Activated CD4-positive, alpha-beta T cell treated with anti-CD3 and anti-CD28 coated beads, Interleukin-2, amount 10 ng/mL, durations not matched to agents 24 days and 14 days (primary cell): ENCODE measurements at regions not wholly inside any gene's neighbourhood (a gene's known extent, or its start where the extent isn't known, plus 50 kb on each side); places are given as distances from the start of the nearest gene placed in this dataset.

Experiments used
- DNase-seq: peaks from one replicate; pipeline ENCODE4 v3.0.0; 2022
- H3K27ac Mint-ChIP-seq: one replicate; pipeline ENCODE4 v1.8.0; 2022; ENCODE audit warnings: mild to moderate bottlenecking, mixed read lengths
- H3K27me3 Mint-ChIP-seq: one replicate; pipeline ENCODE4 v1.8.0; 2022; ENCODE audit warnings: mixed read lengths
- H3K36me3 Mint-ChIP-seq: one replicate; pipeline ENCODE4 v1.8.0; 2022; ENCODE audit warnings: low read depth, mild to moderate bottlenecking, mixed read lengths
- H3K4me1 Mint-ChIP-seq: one replicate; pipeline ENCODE4 v1.8.0; 2021; ENCODE audit warnings: mixed read lengths
- H3K4me3 Mint-ChIP-seq: one replicate; pipeline ENCODE4 v1.8.0; 2022; ENCODE audit warnings: mild to moderate bottlenecking, moderate library complexity, mixed read lengths
- H3K9me3 Mint-ChIP-seq: one replicate; pipeline ENCODE4 v1.8.0; 2021; ENCODE audit warnings: mixed read lengths
- intact Hi-C: fragments of 100-400 bp; cut with micrococcal nuclease; formaldehyde crosslinking; loops from one replicate; pipeline ENCODE4 v1.15.1; 2023

DNA sequence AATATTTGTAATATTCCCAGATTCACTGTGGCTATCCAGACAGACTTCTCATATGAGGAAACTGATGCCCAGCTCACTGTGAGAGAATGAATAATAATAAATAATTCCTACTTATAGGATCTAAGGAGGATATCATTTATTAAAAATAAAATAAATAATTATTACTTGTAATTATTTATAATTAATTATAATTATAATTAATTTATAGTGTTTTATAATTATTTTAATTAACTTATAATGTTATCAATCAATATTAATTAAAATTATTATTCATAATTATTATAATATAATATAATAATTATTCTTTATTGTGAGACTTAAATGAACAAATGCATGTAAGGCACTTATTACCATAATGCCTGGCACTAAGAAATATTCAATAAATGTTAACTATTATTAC lies 192.8 kb downstream of the GALC start:
- Mint-ChIP-seq H3K27me3 (no peaks in the 10 kb centered on the region), H3K4me1 (peaks cover under 1% of the 10 kb centered on the region), H3K36me3 (no peaks in the 10 kb centered on the region), H3K27ac (no peak overlapping the region), H3K4me3 (no peak overlapping the region), H3K9me3 (no peaks in the 10 kb centered on the region)
- intact Hi-C loops, result no loop called here
- DNase-seq, result no peak

DNA sequence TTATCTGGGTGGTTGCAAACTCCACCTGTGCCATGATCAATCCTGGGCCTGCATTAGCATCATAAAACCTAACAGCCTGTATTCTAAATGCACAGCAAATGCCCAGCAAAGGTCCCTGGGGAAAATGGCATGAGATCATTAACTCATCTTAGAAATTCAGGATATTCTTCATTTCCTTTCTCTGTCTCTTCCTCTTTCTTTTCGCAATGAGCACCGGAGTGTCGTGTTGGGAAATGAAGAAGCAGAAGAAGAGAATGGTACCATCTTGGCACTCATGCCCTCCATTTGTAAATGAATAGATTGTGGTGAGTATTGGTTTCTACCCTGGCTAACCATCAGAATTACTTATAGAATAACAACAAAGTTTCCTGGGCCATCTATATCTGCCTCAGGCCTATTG lies 193.6 kb downstream of the GALC start:
- no peak overlapping the region for H3K27ac Mint-ChIP-seq

DNA sequence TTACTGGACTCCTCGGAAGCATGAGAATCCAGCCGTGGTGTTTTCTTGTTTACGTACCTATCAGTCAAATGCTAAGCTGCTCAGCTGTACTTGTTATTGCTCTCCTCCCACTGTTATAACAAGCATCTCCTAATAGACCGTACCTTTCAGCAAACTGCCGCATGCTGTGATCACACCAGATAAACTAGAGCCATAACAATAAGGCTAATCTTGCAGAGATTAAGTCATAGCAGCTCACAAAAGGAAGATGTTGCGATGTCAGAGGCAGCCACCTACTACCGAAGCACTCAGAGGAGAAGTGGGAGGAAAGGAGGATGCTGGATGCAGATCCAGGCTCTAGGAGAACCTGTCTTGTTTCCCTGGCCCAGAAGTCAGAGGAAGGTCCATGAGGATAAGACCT lies 196.0 kb downstream of the GALC start:
- Mint-ChIP-seq H3K27me3 (no peaks in the 10 kb centered on the region), H3K4me1 (no peaks in the 10 kb centered on the region), H3K36me3 (no peaks in the 10 kb centered on the region), H3K27ac (no peak overlapping the region), H3K9me3 (no peaks in the 10 kb centered on the region), H3K4me3 (no peak overlapping the region)
- no peak for DNase-seq
- intact Hi-C loops, result no loop called here

More for the DNA sequence above, 193.6 kb downstream of the GALC start:
- intact Hi-C loops, result no loop called here
- Mint-ChIP-seq H3K4me1 (no peaks in the 10 kb centered on the region), H3K9me3 (no peaks in the 10 kb centered on the region), H3K36me3 (no peaks in the 10 kb centered on the region), H3K27me3 (no peaks in the 10 kb centered on the region), H3K4me3 (no peak overlapping the region)
- no peak for DNase-seq

DNA sequence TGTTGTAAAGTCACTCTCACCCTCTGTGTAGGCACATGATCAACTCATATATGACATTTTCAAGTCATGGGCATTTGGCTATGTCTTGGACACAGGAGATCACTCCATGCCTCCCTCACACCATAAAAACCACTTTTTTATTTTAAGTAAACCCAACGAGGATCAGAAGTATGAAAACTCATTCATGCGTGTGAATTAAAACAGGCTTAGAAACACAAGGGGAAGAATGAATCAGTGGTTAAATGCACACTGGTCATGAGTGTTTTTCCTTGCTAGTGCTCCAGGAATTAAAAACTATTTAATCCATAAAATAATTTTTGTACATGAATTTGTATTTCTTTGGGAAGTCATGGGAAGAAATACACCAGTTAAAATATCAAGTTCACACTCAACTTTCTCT lies 198.4 kb downstream of the GALC start:
- intact Hi-C loops, result no loop called here
- no peak for DNase-seq
- Mint-ChIP-seq H3K4me3 (no peak overlapping the region), H3K27me3 (no peaks in the 10 kb centered on the region), H3K36me3 (no peaks in the 10 kb centered on the region), H3K4me1 (no peaks in the 10 kb centered on the region), H3K9me3 (no peaks in the 10 kb centered on the region), H3K27ac (no peak overlapping the region)

DNA sequence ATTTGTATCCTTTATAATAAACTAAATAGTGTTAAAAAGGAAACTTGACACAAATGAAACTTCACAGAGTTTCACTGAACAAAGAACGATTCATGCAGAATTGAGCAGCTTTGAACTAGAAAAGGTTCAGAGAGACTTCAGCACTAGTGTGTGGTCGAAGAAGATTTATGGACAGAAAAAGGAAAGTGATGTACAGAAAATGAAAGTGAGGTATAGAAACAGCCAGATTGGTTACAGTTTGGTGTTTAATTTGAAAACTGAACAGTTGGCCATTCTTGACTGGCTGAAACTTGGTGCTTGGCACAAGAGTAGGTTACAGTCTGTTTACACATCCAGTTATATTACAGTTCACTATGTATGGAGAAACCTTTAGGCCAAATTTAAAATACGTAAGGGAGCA lies 207.1 kb downstream of the GALC start:
- no peaks in the 10 kb centered on the region for H3K27me3 Mint-ChIP-seq
- H3K36me3 Mint-ChIP-seq, result no peaks in the 10 kb centered on the region
- no peaks in the 10 kb centered on the region for H3K9me3 Mint-ChIP-seq
- no peak overlapping the region for H3K4me3 Mint-ChIP-seq
- H3K27ac Mint-ChIP-seq, result no peak overlapping the region
- no peak for DNase-seq
- no peaks in the 10 kb centered on the region for H3K4me1 Mint-ChIP-seq
- intact Hi-C loops, result no loop called here

DNA sequence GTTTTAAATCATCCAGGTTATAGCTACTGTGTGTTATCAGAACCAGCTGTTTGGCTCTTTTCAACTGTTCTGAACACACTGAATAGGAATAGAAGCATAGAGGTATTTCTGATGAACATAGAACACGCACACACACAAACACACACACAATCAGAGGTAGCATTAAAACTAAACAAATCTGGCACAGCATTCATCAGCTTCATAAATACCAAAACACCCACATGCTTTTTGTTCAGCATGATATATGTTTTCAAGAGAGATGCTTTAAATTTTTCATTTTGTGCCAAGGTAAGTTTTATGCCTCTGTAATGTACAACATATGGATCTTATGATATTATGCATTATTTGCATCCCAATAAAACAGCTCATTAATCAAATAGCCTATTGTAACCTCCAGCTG lies 208.6 kb downstream of the GALC start:
- H3K27ac Mint-ChIP-seq, result no peak overlapping the region
- no peak overlapping the region for H3K4me3 Mint-ChIP-seq
- H3K36me3 Mint-ChIP-seq, result no peaks in the 10 kb centered on the region
- intact Hi-C loops, result no loop called here
- H3K9me3 Mint-ChIP-seq, result no peaks in the 10 kb centered on the region
- no peaks in the 10 kb centered on the region for H3K4me1 Mint-ChIP-seq
- DNase-seq, result no peak
- no peaks in the 10 kb centered on the region for H3K27me3 Mint-ChIP-seq

DNA sequence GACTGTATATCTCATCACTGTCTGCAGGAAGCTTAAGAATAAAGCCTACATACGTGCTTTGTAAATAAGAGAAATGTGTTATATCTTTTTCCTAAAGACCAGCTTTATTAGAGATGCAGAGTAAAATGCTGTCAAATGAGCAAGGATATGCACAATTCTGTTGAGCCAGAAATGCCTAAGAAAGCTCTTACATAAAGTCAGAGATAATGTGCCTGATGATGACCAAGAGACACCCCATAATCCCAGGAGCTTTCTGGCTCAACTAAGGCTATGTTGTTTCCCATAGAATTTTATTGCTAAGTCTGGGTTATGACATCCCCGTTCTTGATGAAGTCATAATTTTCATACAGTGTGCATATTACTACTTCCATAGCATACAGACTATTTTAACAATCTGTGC lies 209.9 kb downstream of the GALC start:
- no peaks in the 10 kb centered on the region for H3K4me1 Mint-ChIP-seq
- no peak overlapping the region for H3K4me3 Mint-ChIP-seq
- H3K27me3 Mint-ChIP-seq, result no peaks in the 10 kb centered on the region
- no peaks in the 10 kb centered on the region for H3K9me3 Mint-ChIP-seq
- no peaks in the 10 kb centered on the region for H3K36me3 Mint-ChIP-seq
- no peak overlapping the region for H3K27ac Mint-ChIP-seq
- intact Hi-C loops, result no loop called here
- no peak for DNase-seq

DNA sequence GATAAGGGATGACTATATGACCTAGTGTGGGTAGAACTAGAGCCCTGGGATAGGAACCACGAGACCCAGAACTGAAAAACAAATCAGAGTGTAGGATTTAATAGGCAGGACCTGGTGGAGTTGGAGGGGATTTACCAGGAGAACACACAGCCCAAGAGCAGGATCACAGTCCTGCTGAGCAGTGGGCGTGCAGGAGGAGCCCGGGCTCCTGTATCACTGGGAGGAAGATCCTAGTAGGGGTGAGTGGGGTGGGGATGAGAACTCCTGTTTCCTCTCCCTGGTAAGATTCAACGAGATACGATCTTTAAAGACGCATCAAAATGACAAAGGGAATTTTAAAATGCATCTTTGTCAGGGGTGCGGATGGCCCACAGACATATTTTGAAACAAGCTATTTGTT lies 220.1 kb downstream of the GALC start:
- H3K9me3 Mint-ChIP-seq, result no peaks in the 10 kb centered on the region
- H3K27me3 Mint-ChIP-seq, result no peaks in the 10 kb centered on the region
- H3K4me1 Mint-ChIP-seq, result no peaks in the 10 kb centered on the region
- no peak overlapping the region for H3K27ac Mint-ChIP-seq
- no peak for DNase-seq
- intact Hi-C loops, result no loop called here
- no peak overlapping the region for H3K4me3 Mint-ChIP-seq
- H3K36me3 Mint-ChIP-seq, result no peaks in the 10 kb centered on the region

DNA sequence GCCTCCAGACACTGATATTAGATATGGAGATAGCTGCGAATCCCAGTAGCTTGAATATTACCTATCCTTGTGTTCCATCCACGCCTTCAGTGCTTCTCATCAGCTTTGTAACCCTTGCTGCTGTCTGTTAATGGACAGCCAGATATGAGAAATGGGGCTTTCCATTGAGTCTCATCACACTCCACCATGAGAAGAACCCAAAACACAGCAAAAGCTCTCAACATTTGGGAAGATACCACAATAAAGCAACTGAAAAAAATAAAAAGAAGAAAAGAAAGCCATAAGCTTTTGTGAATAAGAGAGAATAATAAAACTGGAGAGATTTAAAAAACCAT lies 225.4 kb downstream of the GALC start:
- H3K27ac Mint-ChIP-seq, result no peak overlapping the region

DNA sequence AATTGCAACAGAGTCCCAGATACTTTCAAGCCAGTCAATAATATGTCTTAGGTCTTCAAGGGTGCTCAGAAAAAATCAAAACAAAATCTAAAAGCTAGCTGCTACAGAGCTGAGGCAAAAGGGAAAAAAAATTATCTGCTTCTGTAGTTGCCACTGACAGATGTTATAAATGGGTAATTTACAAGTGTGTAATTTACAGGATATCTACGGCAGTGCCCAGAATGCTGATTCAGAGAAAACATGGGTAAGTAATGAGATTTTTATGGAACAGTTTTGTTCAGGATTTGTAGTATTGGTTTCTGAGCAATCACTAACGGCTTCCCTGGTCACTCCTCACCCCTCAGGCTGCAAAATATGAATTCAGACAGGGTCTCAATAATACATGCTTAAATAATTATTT lies 234.1 kb downstream of the GALC start:
- intact Hi-C loops, result no loop called here
- Mint-ChIP-seq H3K36me3 (no peaks in the 10 kb centered on the region), H3K4me3 (no peak overlapping the region), H3K27ac (no peak overlapping the region), H3K9me3 (no peaks in the 10 kb centered on the region), H3K4me1 (no peaks in the 10 kb centered on the region), H3K27me3 (no peaks in the 10 kb centered on the region)
- DNase-seq, result no peak

More for the DNA sequence above, 225.4 kb downstream of the GALC start:
- no peaks in the 10 kb centered on the region for H3K36me3 Mint-ChIP-seq
- intact Hi-C loops, result no loop called here
- H3K27me3 Mint-ChIP-seq, result no peaks in the 10 kb centered on the region
- no peak for DNase-seq
- H3K4me1 Mint-ChIP-seq, result no peaks in the 10 kb centered on the region
- H3K4me3 Mint-ChIP-seq, result no peak overlapping the region
- no peaks in the 10 kb centered on the region for H3K9me3 Mint-ChIP-seq

DNA sequence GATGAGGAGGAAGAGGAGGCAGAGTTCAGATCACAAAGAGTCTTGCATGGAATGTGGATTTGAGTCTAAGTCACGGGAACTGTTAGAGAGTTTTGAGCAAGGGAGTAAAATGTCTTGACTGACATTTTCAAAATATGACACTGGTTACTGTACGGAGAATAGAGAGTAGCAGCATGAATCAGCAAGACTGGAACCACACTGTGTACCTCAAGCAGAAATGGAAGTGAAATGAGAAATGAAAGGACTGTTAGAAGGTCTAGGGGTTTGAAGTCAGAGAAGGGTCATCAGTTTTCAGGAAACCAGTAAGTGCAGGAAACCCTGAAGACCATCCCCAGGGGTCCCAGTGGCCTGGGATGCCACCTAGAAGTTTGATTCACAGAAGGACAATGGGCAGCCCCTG lies 236.3 kb downstream of the GALC start:
- Mint-ChIP-seq H3K9me3 (no peaks in the 10 kb centered on the region), H3K4me3 (no peak overlapping the region), H3K4me1 (no peaks in the 10 kb centered on the region), H3K36me3 (no peaks in the 10 kb centered on the region), H3K27ac (no peak overlapping the region), H3K27me3 (no peaks in the 10 kb centered on the region)
- DNase-seq, result no peak
- intact Hi-C loops, result no loop called here

DNA sequence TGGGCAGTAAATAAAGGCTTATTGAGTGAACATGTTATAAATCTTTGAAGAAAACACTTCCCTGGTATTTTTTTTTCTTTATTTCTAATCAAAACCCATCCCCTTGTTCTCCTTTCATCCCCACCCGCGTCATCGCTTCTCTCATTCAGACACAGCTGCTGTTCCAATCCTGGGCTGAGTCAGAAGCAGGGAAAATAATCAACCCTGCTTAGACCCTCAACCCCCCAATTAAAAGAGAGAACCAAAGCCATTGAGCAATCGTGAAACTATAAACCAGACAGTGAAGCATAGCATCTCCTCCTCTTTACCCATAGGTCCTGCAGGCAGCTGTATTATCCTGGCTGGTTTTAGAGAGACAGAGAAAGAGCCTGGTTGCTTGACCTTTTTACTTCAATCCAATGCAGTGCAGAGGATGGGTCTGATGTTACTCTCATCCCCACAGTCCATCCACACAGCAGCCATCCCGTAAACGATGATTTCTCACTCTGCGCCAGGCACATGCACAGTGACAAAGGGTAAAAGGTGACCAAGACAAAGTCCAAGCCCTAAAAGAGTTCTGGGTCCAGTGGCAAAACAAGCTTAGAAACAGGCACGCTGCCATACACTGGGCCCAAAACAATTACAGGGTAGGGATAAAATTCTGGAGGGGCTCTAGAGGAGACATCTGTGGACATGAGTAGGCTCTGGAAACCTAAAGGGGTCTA lies 238.3 kb downstream of the GALC start:
- Mint-ChIP-seq H3K27ac (no peak overlapping the region), H3K36me3 (no peaks in the 10 kb centered on the region), H3K4me3 (no peak overlapping the region), H3K4me1 (no peaks in the 10 kb centered on the region), H3K9me3 (no peaks in the 10 kb centered on the region), H3K27me3 (no peaks in the 10 kb centered on the region)
- intact Hi-C loops, result no loop called here
- no peak for DNase-seq

DNA sequence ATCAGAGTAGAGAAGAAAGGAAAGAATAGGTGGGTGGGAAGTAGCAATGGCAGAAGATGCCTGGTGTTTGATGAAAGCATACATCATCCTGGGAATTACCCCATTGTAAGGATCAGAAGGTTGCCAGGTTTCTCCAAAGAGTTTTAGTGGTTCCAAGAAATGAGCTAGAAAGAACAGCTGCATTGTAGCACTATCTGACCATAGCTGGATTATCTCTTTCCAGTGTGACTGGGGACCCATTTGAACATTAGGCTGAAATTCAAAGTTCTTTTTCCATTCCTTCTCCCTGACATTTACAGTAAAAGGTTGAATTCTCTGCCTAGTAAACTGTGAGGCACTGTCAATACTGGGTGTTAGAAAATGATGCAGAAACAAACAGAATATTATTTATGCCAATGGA lies 244.4 kb downstream of the GALC start:
- intact Hi-C loops, result no loop called here
- Mint-ChIP-seq H3K9me3 (no peaks in the 10 kb centered on the region), H3K27me3 (peaks cover 2% of the 10 kb centered on the region), H3K27ac (no peak overlapping the region), H3K4me3 (no peak overlapping the region), H3K4me1 (no peaks in the 10 kb centered on the region), H3K36me3 (no peaks in the 10 kb centered on the region)
- no peak for DNase-seq

DNA sequence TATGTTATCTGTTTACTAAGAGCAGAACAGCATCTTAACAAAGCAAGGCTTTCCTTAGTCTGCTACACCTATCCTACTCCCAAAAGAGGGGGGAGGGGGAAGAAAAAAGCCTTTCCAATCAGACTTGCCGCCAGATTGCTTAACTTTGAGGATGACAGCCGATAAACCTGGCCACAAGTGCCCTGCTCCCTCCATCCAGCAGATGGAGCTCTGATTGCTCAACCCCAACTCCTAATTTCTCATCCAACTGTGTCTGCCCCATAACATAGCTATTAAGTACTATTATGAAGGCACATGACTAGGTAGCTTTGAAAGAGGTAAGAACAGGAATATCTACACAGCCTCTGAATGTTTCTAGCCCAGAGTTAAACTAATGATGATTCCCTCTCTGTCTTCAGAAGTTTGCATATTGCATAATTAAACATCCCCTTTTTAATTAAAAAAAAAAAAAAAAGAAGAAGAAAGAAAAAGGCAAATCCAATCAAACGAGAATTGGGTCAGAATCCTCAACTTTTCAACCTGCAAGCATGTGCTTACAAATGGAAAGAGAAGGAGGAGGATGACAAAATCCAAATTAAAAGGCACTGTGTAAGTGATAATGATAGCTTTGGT lies 247.4 kb downstream of the GALC start:
- Mint-ChIP-seq H3K9me3 (no peaks in the 10 kb centered on the region), H3K27me3 (peaks cover 2% of the 10 kb centered on the region), H3K36me3 (no peaks in the 10 kb centered on the region), H3K27ac (no peak overlapping the region), H3K4me1 (no peaks in the 10 kb centered on the region), H3K4me3 (no peak overlapping the region)
- intact Hi-C loops, result loop anchor here (2.0 kb wide), 1 partner anchor 151 kb away; no protein-coding TSS in a partner anchor
- peak; percentile 63 for DNase-seq
